Right cardiac atrium (tissue), 5 donors: ENCODE measurements at regions not wholly inside any gene's neighbourhood (a gene's known extent, or its start where the extent isn't known, plus 50 kb on each side); places are given as distances from the start of the nearest gene placed in this dataset.

Source experiments
- ATAC-seq, 2 donors: fragments of 200-7000 bp; cut with Tn5 transposase; one replicate each; pipeline versions ENCODE4 v1.8.0 to v1.9.1; 2020; ENCODE audit warnings: moderate library complexity in 2 of 2, mild to moderate bottlenecking in 1 of 2
- DNase-seq, 3 donors: peaks; one replicate each; pipeline ENCODE4 v3.0.0-alpha.2; 2020
- H3K27ac ChIP-seq: one replicate; pipeline ENCODE4 v1.5.1; 2013; ENCODE audit warnings: mild to moderate bottlenecking, low read length, control low read depth, moderate library complexity
- H3K27me3 ChIP-seq: one replicate; pipeline ENCODE4 v1.6.1; 2013; ENCODE audit not compliant: control insufficient read depth, insufficient read depth
- H3K4me1 ChIP-seq: one replicate; pipeline ENCODE4 v1.6.1; 2013; ENCODE audit warnings: low read length; ENCODE audit not compliant: control insufficient read depth, insufficient read depth
- H3K4me3 ChIP-seq: one replicate; pipeline ENCODE4 v1.5.1; 2013; ENCODE audit warnings: low read length, control low read depth
- H3K9me3 ChIP-seq: one replicate; pipeline ENCODE4 v1.6.1; 2013; ENCODE audit warnings: low read length; ENCODE audit not compliant: control insufficient read depth
- WGBS: extraction: QIAGEN DNeasy Blood & Tissue Kit; methylation state at CpG from one replicate; pipeline ENCODE4 v1.1.7; 2013; 5-methylcytosine and 5-hydroxymethylcytosine counted together
- intact Hi-C, 4 donors: fragments of 100-400 bp; cut with DNase I; formaldehyde crosslinking; loops; one replicate each; pipeline versions ENCODE4 v1.11.0 to v1.14.0; 2022 to 2023
- donor health status: healthy with polysubstance abuse.
- donor health status: DM: no; HTN: yes; CAD: no.
- donor health status: DM: no; HTN: no; CAD: no.
- donor health status: DM: no; HTN: yes; CAD: no; lungs with severe emphysema.
- donor health status: DM: yes; HTN: yes; CAD: no.

DNA sequence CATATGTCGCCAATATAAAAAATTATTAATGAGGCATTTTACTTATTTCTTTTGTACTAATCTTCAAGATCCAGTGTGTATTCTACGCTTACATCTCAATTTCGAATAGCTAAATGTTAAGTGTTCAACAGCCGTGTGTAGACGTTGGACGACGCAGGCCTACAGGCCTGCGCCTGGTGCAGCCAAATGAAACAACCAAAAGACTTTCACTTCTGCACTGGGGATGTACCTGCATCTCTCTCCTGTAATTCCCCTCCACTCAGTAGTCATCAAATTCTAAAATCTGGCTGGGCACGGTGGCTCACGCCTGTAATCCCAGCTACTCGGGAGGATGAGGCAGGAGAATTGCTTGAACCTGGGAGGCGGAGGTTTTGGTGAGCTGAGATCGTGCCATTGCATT lies 76.8 kb upstream of the HNRNPU start:
- intact Hi-C loops = no loop called here
- Histone ChIP-seq H3K27ac (no peak overlapping the region), H3K4me1 (no peaks in the 10 kb centered on the region), H3K9me3 (no peaks in the 10 kb centered on the region), H3K27me3 (no peaks in the 10 kb centered on the region), H3K4me3 (no peak overlapping the region)
- no peak for ATAC-seq
- DNase-seq = no peak
- 96% methylated on average over 13 of the region's 13 CpGs for WGBS

DNA sequence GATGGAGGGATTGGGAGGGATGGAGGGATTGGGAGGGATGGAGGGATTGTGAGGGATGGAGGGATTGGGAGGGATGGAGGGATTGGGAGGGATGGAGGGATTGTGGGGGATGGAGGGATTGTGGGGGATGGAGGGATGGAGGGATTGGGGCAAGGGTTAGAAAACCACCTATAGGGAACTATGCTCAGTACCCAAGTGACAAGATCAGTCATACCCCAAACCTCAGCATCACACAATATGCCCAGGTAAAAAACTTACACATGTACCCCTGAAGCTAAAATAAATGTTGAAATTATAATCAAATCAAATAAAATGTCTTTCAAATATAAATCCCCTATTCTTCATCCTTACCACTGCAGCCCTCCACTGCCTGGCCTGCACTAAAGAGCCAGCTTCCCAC lies 72.8 kb upstream of the HNRNPU start:
- H3K4me3 ChIP-seq = no peak overlapping the region
- DNase-seq (no peak), ATAC-seq (no peak)
- H3K27ac ChIP-seq = no peak overlapping the region
- H3K9me3 ChIP-seq = no peaks in the 10 kb centered on the region
- intact Hi-C loops = no loop called here
- no peaks in the 10 kb centered on the region for H3K4me1 ChIP-seq
- H3K27me3 ChIP-seq = no peaks in the 10 kb centered on the region

DNA sequence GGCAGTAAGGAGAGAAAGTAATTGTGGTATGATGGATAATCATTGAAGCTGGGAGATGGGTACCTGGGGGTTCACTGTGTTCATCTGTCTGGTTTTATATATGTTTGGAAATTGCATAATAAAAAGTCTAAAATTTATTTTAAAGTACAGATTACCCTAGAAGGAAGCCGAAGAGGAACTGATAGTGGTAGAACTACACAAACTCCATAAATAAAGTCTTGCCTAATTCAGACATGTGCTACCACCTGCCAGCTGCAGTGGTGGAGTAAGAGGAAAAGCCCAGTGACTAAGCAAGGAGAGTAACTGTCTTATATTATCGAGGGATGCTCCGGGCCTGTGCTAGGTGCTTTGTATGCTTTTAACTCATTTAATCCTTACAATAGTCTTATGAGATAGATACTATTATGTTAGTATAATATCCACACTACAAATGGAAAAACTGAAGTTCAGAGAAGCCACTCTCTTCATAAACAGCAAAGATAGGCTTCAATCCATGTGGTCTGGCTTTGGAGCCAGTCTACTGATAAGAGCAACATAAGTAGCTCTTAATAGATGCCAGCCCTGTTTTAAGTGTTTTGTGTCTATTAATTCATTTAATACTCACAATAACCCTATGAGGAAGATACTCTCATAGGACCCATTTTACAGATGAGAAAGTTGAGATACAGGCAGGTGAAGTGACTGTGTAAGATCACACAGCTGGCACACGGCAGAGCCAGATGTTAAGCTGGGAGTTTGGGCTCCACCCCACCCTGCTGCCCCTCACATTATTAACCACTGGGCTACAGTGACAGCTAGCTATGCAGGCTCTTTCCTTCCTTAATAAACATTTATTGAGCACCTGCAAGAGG lies 56.8 kb upstream of the HNRNPU start:
- WGBS = 56% methylated on average over 4 of the region's 4 CpGs
- Histone ChIP-seq H3K27ac (no peak overlapping the region), H3K4me3 (no peak overlapping the region), H3K27me3 (no peaks in the 10 kb centered on the region), H3K9me3 (no peaks in the 10 kb centered on the region), H3K4me1 (no peaks in the 10 kb centered on the region)
- ATAC-seq (no peak), DNase-seq (no peak)
- intact Hi-C loops = no loop called here

DNA sequence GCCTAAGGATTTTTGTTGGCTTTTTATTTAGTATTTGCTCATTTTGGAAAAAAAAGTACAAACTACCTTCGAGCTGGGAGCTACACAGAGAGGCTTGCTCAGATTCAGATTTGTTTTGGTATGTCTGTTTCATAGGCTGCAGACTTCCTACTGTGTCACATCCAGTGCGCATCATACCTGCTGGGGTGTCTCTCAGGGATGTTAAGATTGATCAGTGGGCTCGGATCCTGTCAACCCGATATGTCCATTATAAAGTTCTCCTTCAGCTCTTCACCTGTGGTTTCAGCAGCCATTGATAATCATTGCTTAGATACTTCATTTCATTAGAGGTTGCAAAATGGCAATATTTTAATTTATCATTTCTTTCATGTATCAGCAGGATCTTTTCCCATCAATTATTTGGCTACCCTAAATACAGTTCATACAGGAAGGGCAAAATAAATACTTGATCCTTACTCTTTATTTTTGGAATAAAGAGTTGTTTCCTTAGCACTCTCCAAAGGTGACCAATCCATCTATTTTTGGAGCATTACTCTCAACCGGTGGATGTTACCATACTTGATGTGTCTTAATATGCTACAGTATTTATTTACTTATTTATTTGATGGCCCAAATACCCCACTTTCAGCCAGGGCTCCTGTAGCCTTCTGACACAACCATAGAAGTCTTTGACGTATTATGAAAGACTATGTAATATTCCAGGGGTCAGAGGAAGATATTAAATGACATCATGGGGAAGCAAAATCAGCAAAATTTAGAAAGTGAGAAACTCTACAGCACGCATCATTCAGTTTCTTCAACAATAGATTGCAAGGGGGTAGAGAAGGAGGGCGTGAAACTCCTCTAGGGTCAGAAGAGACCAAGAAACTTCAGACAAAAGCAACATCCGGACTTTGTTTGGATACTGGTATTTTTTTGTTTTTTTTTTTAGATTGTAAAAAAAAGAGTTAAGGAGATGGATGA lies 55.3 kb upstream of the HNRNPU start:
- Histone ChIP-seq H3K4me3 (peak overlapping the region; percentile 56), H3K9me3 (no peaks in the 10 kb centered on the region), H3K27me3 (no peaks in the 10 kb centered on the region), H3K27ac (no peak overlapping the region), H3K4me1 (no peaks in the 10 kb centered on the region)
- ATAC-seq (peak in 1 of 2 donors; percentile 33), DNase-seq (no peak)
- 58% methylated on average over 9 of the region's 9 CpGs for WGBS
- intact Hi-C loops = no loop called here

DNA sequence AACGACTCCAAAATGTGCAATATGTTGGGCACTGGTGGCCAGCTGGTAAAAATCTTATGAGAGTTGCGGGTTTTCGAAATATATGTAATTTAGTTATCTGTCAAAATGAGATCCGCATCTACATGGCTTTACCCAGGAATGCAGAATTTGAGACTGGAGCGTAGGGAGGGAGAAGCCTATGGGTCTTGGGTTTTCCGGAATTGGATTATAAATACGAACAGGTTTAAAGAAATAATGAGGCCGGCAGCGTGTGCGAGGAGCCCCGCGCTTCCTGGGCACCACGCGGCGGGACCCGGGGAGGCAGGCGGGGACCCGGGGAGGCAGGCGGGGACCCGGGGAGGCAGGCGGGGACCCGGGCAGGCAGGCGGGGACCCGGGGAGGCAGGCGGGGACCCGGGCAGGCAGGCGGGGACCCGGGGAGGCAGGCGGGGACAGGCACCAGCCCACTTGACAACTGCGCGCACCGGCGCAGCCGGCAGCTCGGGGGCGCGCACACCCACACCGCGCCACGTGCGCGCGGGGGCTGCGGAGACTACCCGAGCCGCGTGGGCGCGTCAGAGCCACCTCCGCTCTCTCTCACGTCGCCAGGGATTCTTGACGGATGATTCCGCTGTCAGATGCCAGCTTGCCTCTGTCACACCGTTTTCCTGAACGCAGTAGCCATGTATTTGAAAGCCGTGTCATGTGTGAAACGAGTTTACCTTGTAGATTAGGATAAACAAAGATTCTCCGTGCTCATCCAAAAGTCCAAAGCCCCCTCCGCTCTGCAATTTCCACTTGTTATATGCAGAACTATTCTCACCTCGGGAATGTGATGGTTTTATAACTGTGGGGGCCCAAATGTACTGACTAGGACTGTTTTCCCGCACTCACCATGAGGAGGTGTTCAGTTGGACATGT lies 54.3 kb upstream of the HNRNPU start:
- 5% methylated on average over 62 of the region's 62 CpGs for WGBS

DNA sequence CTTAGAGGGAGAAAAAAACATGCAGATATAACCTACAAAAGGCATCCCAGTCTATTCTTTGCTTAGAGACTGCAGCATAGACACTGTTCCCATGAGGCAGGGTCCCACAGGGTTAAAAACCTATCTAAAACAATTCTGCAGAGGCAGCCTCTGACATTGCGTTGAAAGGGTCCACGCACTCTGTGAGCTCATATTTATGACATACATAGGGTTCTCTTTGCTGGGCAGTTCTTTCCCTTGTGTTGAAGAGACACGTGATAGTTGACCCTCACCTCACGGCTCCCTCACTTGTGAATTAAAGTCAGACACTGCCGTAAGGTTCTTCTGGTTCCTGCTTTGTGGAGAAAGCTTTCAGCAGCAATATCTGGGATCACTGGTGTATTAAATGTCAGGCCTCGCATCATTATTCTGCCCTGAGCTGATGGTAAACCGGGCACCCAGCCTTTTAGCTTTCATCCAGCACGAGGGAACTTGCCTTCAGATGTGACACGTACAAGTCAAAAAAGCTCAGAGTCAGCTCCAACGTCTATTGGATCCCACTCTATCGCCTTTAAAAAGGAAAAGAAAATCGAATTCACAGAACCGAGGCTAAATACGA lies 52.8 kb upstream of the HNRNPU start:
- no peaks in the 10 kb centered on the region for H3K4me1 ChIP-seq
- H3K27me3 ChIP-seq = no peaks in the 10 kb centered on the region
- WGBS = 74% methylated on average over 14 of the region's 14 CpGs
- intact Hi-C loops = no loop called here
- ATAC-seq = no peak
- H3K4me3 ChIP-seq = no peak overlapping the region
- DNase-seq = no peak
- no peak overlapping the region for H3K27ac ChIP-seq
- no peaks in the 10 kb centered on the region for H3K9me3 ChIP-seq

More for the DNA sequence above, 54.3 kb upstream of the HNRNPU start:
- no peaks in the 10 kb centered on the region for H3K9me3 ChIP-seq
- H3K27me3 ChIP-seq = no peaks in the 10 kb centered on the region
- peak overlapping the region; percentile 56 for H3K4me3 ChIP-seq
- DNase-seq (peak; percentile 51 to 81 (median 75)), ATAC-seq (peak; percentile 96)
- H3K27ac ChIP-seq = no peak overlapping the region
- intact Hi-C loops = no loop called here
- no peaks in the 10 kb centered on the region for H3K4me1 ChIP-seq

DNA sequence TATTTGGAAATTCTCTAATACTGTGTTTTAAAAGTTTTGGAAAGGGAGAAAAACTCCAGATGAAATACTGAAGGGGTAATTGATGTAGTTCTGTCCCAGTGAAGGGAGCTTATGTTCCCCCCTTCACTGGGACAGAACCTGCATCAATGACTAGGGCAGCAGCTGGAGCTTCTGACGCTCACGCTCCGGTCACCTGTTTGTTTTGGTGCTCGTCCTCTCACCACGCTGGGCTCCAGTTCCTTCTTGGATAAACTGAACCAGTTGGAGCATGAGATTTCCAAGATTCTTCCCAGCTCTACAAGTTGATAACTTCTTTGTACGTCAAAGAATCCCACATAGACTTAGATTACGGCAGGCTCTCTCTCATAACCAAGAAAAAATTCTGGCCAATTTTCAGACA lies 51.4 kb upstream of the HNRNPU start:
- H3K9me3 ChIP-seq = no peaks in the 10 kb centered on the region
- no peaks in the 10 kb centered on the region for H3K4me1 ChIP-seq
- 80% methylated on average over 7 of the region's 7 CpGs for WGBS
- ATAC-seq = no peak
- DNase-seq = no peak
- H3K27me3 ChIP-seq = no peaks in the 10 kb centered on the region
- H3K27ac ChIP-seq = no peak overlapping the region
- intact Hi-C loops = no loop called here
- H3K4me3 ChIP-seq = no peak overlapping the region

DNA sequence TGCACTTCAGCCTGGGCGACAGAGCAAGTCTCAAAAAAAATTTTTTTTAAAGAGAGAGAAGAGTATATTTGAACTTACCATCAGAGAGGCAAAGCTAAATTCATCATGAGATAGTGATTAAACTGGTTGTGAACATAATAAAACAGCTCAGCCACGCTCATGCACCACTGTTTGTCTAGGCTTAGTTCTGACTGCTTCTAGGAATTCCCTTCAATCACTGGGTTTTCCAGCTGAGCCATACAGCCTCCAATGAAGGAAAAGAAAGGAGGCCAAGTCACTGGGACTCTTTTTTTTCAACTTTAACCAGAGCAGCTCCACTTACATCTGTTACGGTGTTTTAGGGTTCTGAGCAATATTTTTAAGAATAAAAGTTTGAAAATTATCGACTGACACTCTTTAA lies 50.4 kb upstream of the HNRNPU start:
- Histone ChIP-seq H3K4me3 (no peak overlapping the region), H3K9me3 (no peaks in the 10 kb centered on the region), H3K27me3 (no peaks in the 10 kb centered on the region), H3K27ac (no peak overlapping the region), H3K4me1 (no peaks in the 10 kb centered on the region)
- 93% methylated on average over 4 of the region's 4 CpGs for WGBS
- no peak for DNase-seq
- no peak for ATAC-seq
- intact Hi-C loops = no loop called here
